GM19043 (cell line): ENCODE measurements at regions not wholly inside any gene's neighbourhood (a gene's known extent, or its start where the extent isn't known, plus 50 kb on each side); places are given as distances from the start of the nearest gene placed in this dataset.

Source experiments
- ATAC-seq: cut with Tn5 transposase; IDR thresholded peaks from one replicate; pipeline ENCODE4 v1.9.1; 2021; ENCODE audit warnings: low read depth; ENCODE audit not compliant: unreplicated experiment

DNA sequence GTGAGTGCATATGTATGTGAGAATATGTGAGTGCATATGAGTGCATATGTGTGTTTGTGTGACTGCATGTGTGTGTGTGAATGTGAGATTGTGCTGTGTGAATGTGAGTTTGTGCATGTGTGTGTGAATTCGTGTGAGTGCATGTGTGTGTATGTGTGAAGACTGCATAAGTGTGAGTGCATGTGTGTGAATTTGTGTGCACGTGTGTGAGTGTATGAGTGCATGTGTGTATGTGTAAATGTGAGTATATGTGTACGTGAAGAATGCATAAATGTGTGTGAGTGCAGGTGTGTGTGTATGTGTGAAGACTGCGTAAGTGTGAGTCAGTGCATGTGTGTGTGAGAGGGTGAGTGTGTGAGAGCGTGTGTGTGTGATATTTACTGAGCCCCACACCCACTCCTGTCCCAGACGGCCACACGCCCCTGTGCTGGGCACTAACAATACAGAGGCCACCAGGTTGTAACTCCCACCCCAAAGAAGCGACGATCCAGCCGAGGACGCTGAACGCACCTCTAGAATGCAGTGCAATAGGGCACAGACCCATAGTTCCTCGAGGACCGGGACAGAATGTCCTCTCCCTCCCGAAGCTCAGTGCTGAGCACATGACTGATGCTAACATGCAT lies 97.8 kb downstream of the C16orf95 start:
- no peak for ATAC-seq

DNA sequence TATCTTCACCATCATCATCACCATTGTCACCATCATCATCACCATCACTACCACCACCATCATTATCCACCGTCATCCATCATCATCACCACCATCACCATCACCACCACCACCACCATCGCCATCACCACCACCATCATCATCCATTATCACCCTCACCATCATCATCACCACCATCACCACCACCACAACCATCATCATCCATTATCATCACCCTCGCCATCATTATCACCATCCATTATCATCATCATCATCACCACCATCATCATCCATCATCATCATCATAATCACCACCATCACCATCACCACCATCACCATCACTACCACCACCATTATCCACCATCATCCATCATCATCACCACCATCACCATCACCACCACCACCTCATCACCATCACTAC lies 95.6 kb downstream of the C16orf95 start:
- ATAC-seq: no peak

GRCh38 chr16:87222335-87222734 lies 94.9 kb downstream of the C16orf95 start:
- ATAC-seq: no peak

GRCh38 chr16:87223656-87224248 lies 93.4 kb downstream of the C16orf95 start:
- ATAC-seq: no peak

DNA sequence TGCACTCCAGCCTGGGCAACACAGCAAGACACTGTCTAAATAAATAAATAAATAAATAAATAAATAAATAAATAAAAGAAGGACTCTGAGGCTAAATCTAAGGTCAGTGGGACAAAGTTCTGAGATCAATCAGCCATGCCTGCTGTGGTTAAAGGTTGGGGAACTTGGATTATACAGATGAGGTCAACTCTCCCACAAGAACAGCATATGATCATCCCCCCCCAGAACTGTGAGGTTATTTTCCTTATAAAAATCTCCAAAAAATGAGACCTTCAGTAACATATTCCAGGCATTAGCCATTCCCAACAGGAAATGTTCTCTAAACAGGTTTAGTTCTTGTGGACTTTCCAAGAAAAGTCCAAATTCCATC lies 90.3 kb downstream of the C16orf95 start:
- no peak for ATAC-seq

- ATAC-seq: no peak
Measured at GRCh38 chr16:87227296-87227951, 89.8 kb downstream of the C16orf95 start.

DNA sequence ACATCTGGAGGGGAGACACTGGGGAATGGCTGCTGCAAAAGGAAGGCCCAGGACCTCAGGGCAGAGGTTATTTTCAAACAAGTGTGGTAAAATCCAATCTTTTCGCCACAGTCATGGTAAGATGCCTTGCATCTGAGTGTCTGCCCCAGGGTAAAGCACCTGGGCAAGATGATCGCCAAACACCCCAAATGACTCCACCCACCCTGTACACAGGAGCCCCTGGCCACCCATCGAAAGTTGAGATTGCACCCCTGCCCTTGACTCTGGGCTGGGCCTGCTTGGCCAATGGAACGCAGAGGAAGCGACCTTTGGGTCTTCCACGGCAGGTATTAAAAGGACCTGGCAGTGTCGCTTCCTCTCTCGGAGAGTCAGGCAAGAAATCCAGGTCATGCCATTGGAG lies 88.8 kb downstream of the C16orf95 start:
- no peak for ATAC-seq

DNA sequence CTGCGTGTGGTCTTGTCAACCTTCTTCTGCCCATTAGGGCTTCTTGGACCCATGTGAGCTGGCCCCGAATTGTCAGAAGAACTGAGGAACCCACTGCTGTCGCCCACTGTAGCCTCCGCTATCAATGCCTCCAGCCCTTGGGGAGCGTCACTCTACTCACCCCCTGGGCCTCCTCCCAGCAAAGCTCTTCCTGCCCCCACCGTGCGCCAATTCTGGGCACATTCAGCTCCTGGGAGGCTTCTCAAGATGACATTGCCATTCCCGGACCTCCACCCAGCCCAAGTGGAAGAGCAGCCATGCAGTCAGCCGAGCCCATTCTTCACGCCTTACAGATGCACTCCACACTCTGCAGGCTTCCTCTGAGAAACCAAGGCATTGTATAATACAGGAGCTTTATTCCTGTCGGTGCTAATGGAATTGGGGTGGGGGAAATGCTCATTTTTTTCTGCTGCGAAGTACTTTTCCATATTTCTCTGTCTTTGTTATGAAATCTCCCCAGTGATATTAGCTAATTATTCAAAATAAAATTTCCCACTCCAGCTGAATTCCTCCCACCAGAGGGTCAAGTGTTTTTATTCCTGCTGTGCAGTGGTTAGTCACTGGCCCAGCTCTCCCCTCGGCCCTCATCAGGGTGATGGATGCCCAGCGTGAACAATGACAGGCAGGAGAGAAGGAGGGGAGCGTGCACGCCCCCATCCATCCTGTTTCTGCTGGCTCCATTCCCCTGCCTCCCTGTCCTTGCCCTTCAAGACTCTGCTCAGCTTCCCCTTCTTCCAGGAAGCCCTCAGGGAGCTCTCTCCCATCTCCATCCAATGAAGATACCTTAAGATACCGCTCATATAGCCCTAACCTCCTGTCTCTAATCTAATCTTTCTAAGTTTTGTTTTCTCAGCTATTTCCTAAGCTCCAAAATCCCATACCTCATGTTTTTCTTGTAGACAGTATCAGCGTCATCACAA lies 87.7 kb downstream of the C16orf95 start:
- no peak for ATAC-seq

DNA sequence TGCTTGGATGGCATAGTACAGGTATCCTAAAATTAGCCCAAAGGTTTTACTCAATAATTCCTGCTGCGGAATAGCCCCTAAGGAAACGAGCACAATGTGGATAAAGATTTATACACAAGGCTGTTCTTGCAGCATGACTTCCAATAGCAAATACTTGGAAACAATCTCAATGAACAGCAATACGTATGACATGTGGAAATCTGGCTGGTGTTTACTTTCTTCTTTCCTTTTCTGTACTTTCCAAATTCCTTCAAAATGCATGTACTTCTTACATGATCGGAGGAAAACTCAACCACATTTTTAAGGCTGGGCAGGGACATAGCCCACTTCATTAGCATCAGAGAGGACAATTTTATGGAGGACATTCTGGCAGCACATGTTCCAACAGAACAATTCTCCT lies 86.6 kb downstream of the C16orf95 start:
- no peak for ATAC-seq

DNA sequence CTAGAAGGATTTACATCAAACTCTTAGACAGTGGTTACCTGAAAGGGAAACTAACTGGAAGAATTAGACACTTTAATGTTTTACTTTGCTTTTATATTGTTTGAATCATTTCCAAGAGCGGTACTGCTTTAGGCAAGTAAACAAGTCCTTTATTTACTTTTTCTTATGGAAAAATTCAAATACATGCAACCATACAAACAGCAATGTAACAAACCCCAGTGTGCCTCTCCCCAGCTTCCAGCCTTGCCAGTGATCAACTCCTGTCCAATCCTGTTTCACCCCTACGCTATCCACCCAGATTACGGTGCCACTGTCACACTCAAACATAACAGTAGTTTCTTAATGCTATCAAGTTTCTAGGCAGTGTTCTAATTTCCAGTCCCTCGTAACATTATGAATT lies 85.9 kb downstream of the C16orf95 start:
- ATAC-seq: no peak

GRCh38 chr16:87231911-87232310 lies 85.3 kb downstream of the C16orf95 start:
- no peak for ATAC-seq

DNA sequence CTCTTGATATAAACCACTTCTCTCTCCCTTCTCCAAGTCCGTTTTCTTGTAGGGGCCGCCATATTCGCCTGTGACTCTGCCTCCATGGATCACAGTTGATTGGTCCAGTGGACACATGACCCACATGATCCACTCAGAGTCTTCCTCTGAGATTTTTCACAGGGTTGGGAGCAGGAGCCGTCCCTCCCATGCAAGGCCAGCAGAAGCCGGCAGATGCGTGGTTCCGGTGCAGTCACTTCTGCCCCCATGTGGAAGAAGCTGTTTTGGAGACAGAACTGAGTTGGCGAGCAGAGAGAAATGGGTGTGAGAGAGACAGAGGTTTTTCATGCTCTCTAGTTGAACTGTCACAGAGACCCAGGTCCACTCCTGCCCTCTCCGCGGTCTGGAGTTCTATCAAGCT lies 83.3 kb downstream of the C16orf95 start:
- no peak for ATAC-seq

DNA sequence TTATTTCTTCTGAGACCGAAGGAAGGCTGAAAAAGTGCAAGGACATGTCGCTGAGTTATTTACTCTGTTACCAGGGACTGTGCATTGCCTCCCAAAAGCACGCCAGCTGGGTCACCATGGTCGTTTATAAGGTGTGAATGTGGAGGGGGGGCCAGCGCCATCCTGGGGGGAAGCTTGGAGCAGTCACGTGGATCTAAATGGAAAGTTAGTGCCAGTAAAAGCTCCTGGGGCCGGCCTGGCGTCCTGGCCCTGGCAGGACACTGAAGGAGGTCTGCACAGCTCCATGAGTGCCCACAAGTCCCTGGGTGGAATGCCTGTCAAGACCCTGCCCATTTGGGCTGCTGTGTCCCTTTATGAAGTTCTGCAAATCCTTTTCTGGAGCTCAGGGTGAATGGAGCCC lies 82.6 kb downstream of the C16orf95 start:
- no peak for ATAC-seq

DNA sequence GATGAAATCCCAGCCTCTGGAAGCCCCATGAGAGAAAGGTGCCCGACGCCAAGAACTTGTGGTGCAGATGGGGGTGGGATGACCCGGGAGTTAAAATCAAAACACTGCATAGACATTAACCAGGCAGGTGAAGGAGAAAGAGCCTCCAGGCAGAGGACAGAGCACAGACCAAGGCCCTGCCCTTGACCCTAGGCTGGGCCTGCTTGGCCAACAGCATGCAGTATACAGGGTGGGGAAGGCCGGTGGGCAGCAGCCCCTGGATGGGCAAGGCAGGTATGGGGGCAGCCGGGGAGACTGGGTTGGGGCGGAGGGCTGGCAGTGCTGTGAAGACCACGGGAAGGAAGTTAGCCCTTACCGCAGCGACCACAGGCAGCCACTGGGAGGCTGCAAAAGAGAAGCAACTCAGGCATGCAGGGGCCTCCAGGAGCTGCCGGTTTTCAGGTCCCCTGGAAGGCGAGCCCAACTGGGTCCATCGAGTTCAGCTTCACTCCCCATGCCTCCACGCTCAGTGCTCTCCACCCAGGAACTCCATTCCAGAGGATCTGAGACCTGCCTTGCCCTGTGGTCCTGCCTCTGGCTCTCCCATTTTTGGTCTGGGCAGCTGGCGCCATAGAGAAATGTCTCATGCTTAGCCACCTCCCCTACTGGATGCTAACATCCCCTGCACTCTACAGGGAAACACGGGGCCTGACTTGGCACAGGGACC lies 81.2 kb downstream of the C16orf95 start:
- ATAC-seq: no peak

DNA sequence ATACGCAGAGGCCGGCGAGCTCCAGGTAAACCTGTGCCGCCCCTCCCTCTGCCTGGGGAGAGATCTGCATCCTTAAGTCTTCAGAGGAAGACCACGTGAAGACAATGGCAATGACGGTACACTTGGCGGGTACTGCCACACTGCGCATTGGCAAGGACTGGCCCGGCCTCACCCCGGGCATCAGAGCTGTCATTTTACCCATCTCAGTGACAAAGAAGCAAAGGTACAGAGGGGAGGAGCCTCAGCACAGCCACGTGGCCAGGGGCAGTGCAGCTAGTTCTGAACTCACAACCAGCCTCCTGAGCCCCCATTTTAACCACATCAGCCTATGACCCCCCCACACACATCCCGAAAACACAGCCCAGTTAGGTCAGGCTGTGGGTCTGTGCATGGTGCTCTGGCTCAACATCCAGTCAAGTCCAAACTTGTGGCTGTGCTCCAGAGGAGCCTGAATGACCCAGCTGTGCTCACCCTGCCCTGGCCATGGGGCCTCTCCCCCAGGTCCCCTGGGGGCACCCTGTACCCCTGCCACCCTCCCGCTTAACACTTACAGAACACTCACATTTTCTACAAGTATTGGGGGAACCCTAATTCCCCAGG lies 80.6 kb downstream of the C16orf95 start:
- no peak for ATAC-seq

DNA sequence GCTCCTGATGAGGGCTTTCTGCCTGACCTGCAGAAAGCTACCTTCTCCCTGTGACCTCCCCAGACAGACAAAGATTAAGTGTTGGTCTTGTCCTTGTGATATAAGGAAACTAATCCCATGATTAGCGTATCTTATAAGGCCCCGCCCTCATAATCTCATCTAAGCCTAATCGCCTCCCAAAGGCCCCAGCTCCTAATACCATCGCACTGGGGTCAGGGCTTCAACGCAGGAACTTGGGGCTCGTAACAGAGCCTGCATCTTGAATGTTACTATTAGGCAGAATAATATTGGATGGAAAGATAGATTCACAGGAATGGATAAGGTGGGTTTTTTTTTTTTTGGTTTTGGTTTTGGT lies 78.9 kb downstream of the C16orf95 start:
- ATAC-seq: no peak

GRCh38 chr16:87239545-87239944 lies 77.6 kb downstream of the C16orf95 start:
- ATAC-seq: no peak

- no peak for ATAC-seq
Measured at GRCh38 chr16:87240211-87241136, 76.7 kb downstream of the C16orf95 start.

- ATAC-seq: no peak
Measured at GRCh38 chr16:87241137-87241771, 75.9 kb downstream of the C16orf95 start.
